ENCODE measurements at regions not wholly inside any gene's neighbourhood (a gene's known extent, or its start where the extent isn't known, plus 50 kb on each side); places are given as distances from the start of the nearest gene placed in this dataset.

- peaks cover 39% of the 10 kb centered on the region for H3K27me3 ChIP-seq (ENCODE audit: insufficient read depth, insufficient read length)
- H3K36me3 ChIP-seq (ENCODE audit: insufficient read depth, insufficient read length, low read length) = no peaks in the 10 kb centered on the region
- no peak for DNase-seq (ENCODE audit: low read depth, low spot score)
- no peak overlapping the region for H3K4me3 ChIP-seq (ENCODE audit: insufficient read length, low read depth)
- TF ChIP-seq ZNF274 (IDR thresholded peaks at IDR 0.05; ENCODE audit: low read depth, low read length) (no peak), YY1 (IDR thresholded peaks at IDR 0.05; ENCODE audit: insufficient read depth, insufficient read length) (no peak), SUZ12 (IDR thresholded peaks at IDR 0.05; ENCODE audit: extremely low read depth, insufficient read depth, insufficient read length) (no peak)
- no peaks in the 10 kb centered on the region for H3K9me3 ChIP-seq (ENCODE audit: insufficient read depth, low read length)
- peaks cover 11% of the 10 kb centered on the region for H3K4me1 ChIP-seq (ENCODE audit: insufficient read depth, insufficient read length)
- no peak overlapping the region for H3K9ac ChIP-seq (ENCODE audit: insufficient read length, low read depth)
Measured at GRCh38 chr4:4758681-4759080, 100.8 kb upstream of the MSX1 start.

GRCh38 chr4:4755306-4755705, 104.2 kb upstream of the MSX1 start:
- H3K27me3 ChIP-seq (ENCODE audit: insufficient read depth, insufficient read length) = peaks cover 24% of the 10 kb centered on the region
- no peak for DNase-seq (ENCODE audit: low read depth, low spot score)
- no peak overlapping the region for H3K9ac ChIP-seq (ENCODE audit: insufficient read length, low read depth)
- no peak for TF ChIP-seq ZNF274 (IDR thresholded peaks at IDR 0.05; ENCODE audit: low read depth, low read length)
- no peak for TF ChIP-seq YY1 (IDR thresholded peaks at IDR 0.05; ENCODE audit: insufficient read depth, insufficient read length)
- no peak for TF ChIP-seq SUZ12 (IDR thresholded peaks at IDR 0.05; ENCODE audit: extremely low read depth, insufficient read depth, insufficient read length)
- H3K4me3 ChIP-seq (ENCODE audit: insufficient read length, low read depth) = no peak overlapping the region
- H3K9me3 ChIP-seq (ENCODE audit: insufficient read depth, low read length) = no peaks in the 10 kb centered on the region
- no peaks in the 10 kb centered on the region for H3K36me3 ChIP-seq (ENCODE audit: insufficient read depth, insufficient read length, low read length)
- no peaks in the 10 kb centered on the region for H3K4me1 ChIP-seq (ENCODE audit: insufficient read depth, insufficient read length)

- no peak for DNase-seq (ENCODE audit: low read depth, low spot score)
- Histone ChIP-seq H3K9ac (ENCODE audit: insufficient read length, low read depth) (no peak overlapping the region), H3K9me3 (ENCODE audit: insufficient read depth, low read length) (no peaks in the 10 kb centered on the region), H3K4me3 (ENCODE audit: insufficient read length, low read depth) (no peak overlapping the region), H3K4me1 (ENCODE audit: insufficient read depth, insufficient read length) (no peaks in the 10 kb centered on the region), H3K27me3 (ENCODE audit: insufficient read depth, insufficient read length) (peaks cover 17% of the 10 kb centered on the region), H3K36me3 (ENCODE audit: insufficient read depth, insufficient read length, low read length) (no peaks in the 10 kb centered on the region)
- TF ChIP-seq ZNF274 (IDR thresholded peaks at IDR 0.05; ENCODE audit: low read depth, low read length) (no peak), SUZ12 (IDR thresholded peaks at IDR 0.05; ENCODE audit: extremely low read depth, insufficient read depth, insufficient read length) (no peak), YY1 (IDR thresholded peaks at IDR 0.05; ENCODE audit: insufficient read depth, insufficient read length) (no peak)
Measured at GRCh38 chr4:4754641-4755040, 104.8 kb upstream of the MSX1 start.

GRCh38 chr4:4753643-4754042, 105.8 kb upstream of the MSX1 start:
- TF ChIP-seq ZNF274 (IDR thresholded peaks at IDR 0.05; ENCODE audit: low read depth, low read length) (no peak), YY1 (IDR thresholded peaks at IDR 0.05; ENCODE audit: insufficient read depth, insufficient read length) (no peak)
- Histone ChIP-seq H3K9me3 (ENCODE audit: insufficient read depth, low read length) (no peaks in the 10 kb centered on the region), H3K27me3 (ENCODE audit: insufficient read depth, insufficient read length) (peaks cover 16% of the 10 kb centered on the region), H3K4me1 (ENCODE audit: insufficient read depth, insufficient read length) (no peaks in the 10 kb centered on the region), H3K9ac (ENCODE audit: insufficient read length, low read depth) (no peak overlapping the region), H3K36me3 (ENCODE audit: insufficient read depth, insufficient read length, low read length) (no peaks in the 10 kb centered on the region), H3K4me3 (ENCODE audit: insufficient read length, low read depth) (no peak overlapping the region)
- no peak for DNase-seq (ENCODE audit: low read depth, low spot score)

- no peak overlapping the region for H3K4me3 ChIP-seq (ENCODE audit: insufficient read length, low read depth)
- no peaks in the 10 kb centered on the region for H3K4me1 ChIP-seq (ENCODE audit: insufficient read depth, insufficient read length)
- H3K27me3 ChIP-seq (ENCODE audit: insufficient read depth, insufficient read length) = peaks cover 15% of the 10 kb centered on the region
- DNase-seq (ENCODE audit: low read depth, low spot score) = no peak
- no peaks in the 10 kb centered on the region for H3K36me3 ChIP-seq (ENCODE audit: insufficient read depth, insufficient read length, low read length)
- H3K9ac ChIP-seq (ENCODE audit: insufficient read length, low read depth) = no peak overlapping the region
- no peak for TF ChIP-seq ZNF274 (IDR thresholded peaks at IDR 0.05; ENCODE audit: low read depth, low read length)
- TF ChIP-seq YY1 (IDR thresholded peaks at IDR 0.05; ENCODE audit: insufficient read depth, insufficient read length) = no peak
- no peak for TF ChIP-seq SUZ12 (IDR thresholded peaks at IDR 0.05; ENCODE audit: extremely low read depth, insufficient read depth, insufficient read length)
- H3K9me3 ChIP-seq (ENCODE audit: insufficient read depth, low read length) = peaks cover 8% of the 10 kb centered on the region; the same call in 1 of the 2 replicates
Measured at GRCh38 chr4:4752576-4753401, 106.7 kb upstream of the MSX1 start.

GRCh38 chr4:4752025-4752424, 107.4 kb upstream of the MSX1 start:
- Histone ChIP-seq H3K4me1 (ENCODE audit: insufficient read depth, insufficient read length) (no peaks in the 10 kb centered on the region), H3K4me3 (ENCODE audit: insufficient read length, low read depth) (no peak overlapping the region), H3K27me3 (ENCODE audit: insufficient read depth, insufficient read length) (peaks cover 8% of the 10 kb centered on the region), H3K9ac (ENCODE audit: insufficient read length, low read depth) (no peak overlapping the region), H3K9me3 (ENCODE audit: insufficient read depth, low read length) (peaks cover 16% of the 10 kb centered on the region; the same call in 1 of the 2 replicates), H3K36me3 (ENCODE audit: insufficient read depth, insufficient read length, low read length) (no peaks in the 10 kb centered on the region)
- no peak for DNase-seq (ENCODE audit: low read depth, low spot score)
- TF ChIP-seq YY1 (IDR thresholded peaks at IDR 0.05; ENCODE audit: insufficient read depth, insufficient read length) = no peak
- TF ChIP-seq ZNF274 (IDR thresholded peaks at IDR 0.05; ENCODE audit: low read depth, low read length) = no peak
- TF ChIP-seq SUZ12 (IDR thresholded peaks at IDR 0.05; ENCODE audit: extremely low read depth, insufficient read depth, insufficient read length) = no peak

- DNase-seq (ENCODE audit: low read depth, low spot score) = no peak
- no peaks in the 10 kb centered on the region for H3K36me3 ChIP-seq (ENCODE audit: insufficient read depth, insufficient read length, low read length)
- H3K4me3 ChIP-seq (ENCODE audit: insufficient read length, low read depth) = no peak overlapping the region
- no peak overlapping the region for H3K9ac ChIP-seq (ENCODE audit: insufficient read length, low read depth)
- no peaks in the 10 kb centered on the region for H3K27me3 ChIP-seq (ENCODE audit: insufficient read depth, insufficient read length)
- no peak for TF ChIP-seq SUZ12 (IDR thresholded peaks at IDR 0.05; ENCODE audit: extremely low read depth, insufficient read depth, insufficient read length)
- no peak for TF ChIP-seq YY1 (IDR thresholded peaks at IDR 0.05; ENCODE audit: insufficient read depth, insufficient read length)
- TF ChIP-seq ZNF274 (IDR thresholded peaks at IDR 0.05; ENCODE audit: low read depth, low read length) = no peak
- H3K9me3 ChIP-seq (ENCODE audit: insufficient read depth, low read length) = peaks cover 35% of the 10 kb centered on the region
- no peaks in the 10 kb centered on the region for H3K4me1 ChIP-seq (ENCODE audit: insufficient read depth, insufficient read length)
Measured at GRCh38 chr4:4750187-4750586, 109.3 kb upstream of the MSX1 start.
